ENCODE measurements at regions not wholly inside any gene's neighbourhood (a gene's known extent, or its start where the extent isn't known, plus 50 kb on each side); places are given as distances from the start of the nearest gene placed in this dataset.

- H3K4me2 ChIP-seq (ENCODE audit: low read depth, low read length, poor library complexity, severe bottlenecking), result no peak overlapping the region
- H3K9me2 ChIP-seq (replicated peaks; ENCODE audit: insufficient read depth, low read length), result no peaks in the 10 kb centered on the region
Observed at GRCh38 chr4:107094976-107095375, 58.9 kb upstream of the DKK2 start.

GRCh38 chr4:107094332-107094731, 58.2 kb upstream of the DKK2 start:
- H3K9ac ChIP-seq (ENCODE audit: low read length), result no peak overlapping the region
- no peaks in the 10 kb centered on the region for H3K9me2 ChIP-seq (replicated peaks; ENCODE audit: insufficient read depth, low read length)
- no peak overlapping the region for H2AFZ ChIP-seq (ENCODE audit: low read depth, low read length, severe bottlenecking)
- H3K36me3 ChIP-seq (ENCODE audit: low read length), result no peaks in the 10 kb centered on the region
- H3K79me2 ChIP-seq (ENCODE audit: insufficient read depth, low read length), result no peaks in the 10 kb centered on the region
- no peak overlapping the region for H3K4me3 ChIP-seq (ENCODE audit: insufficient read depth, low read length, poor library complexity, severe bottlenecking)
- H3K4me2 ChIP-seq (ENCODE audit: low read depth, low read length, poor library complexity, severe bottlenecking), result no peak overlapping the region
- no peak for TF ChIP-seq CTCF (IDR thresholded peaks at IDR 0.05; ENCODE audit: insufficient read depth, low read length, poor library complexity, severe bottlenecking)
- TF ChIP-seq EZH2phosphoT487 (conservative IDR thresholded peaks at IDR 0.05; ENCODE audit: low read length), result no peak
- no peaks in the 10 kb centered on the region for H3K27me3 ChIP-seq (ENCODE audit: low read length)
- no peaks in the 10 kb centered on the region for H3F3A ChIP-seq (ENCODE audit: insufficient read depth)
- H3K27ac ChIP-seq (ENCODE audit: low read depth, low read length), result no peak overlapping the region
- H3K9me3 ChIP-seq (ENCODE audit: insufficient read depth, low read length), result no peaks in the 10 kb centered on the region
- H4K20me1 ChIP-seq (ENCODE audit: low read depth, low read length), result no peaks in the 10 kb centered on the region

More at GRCh38 chr4:107094976-107095375, 58.9 kb upstream of the DKK2 start:
- no peaks in the 10 kb centered on the region for H3K9me3 ChIP-seq (ENCODE audit: insufficient read depth, low read length)
- no peaks in the 10 kb centered on the region for H4K20me1 ChIP-seq (ENCODE audit: low read depth, low read length)
- H3K27me3 ChIP-seq (ENCODE audit: low read length), result no peaks in the 10 kb centered on the region
- H3K36me3 ChIP-seq (ENCODE audit: low read length), result no peaks in the 10 kb centered on the region
- H3K27ac ChIP-seq (ENCODE audit: low read depth, low read length), result no peak overlapping the region
- H2AFZ ChIP-seq (ENCODE audit: low read depth, low read length, severe bottlenecking), result no peak overlapping the region
- no peaks in the 10 kb centered on the region for H3F3A ChIP-seq (ENCODE audit: insufficient read depth)
- no peak overlapping the region for H3K4me3 ChIP-seq (ENCODE audit: insufficient read depth, low read length, poor library complexity, severe bottlenecking)
- TF ChIP-seq CTCF (IDR thresholded peaks at IDR 0.05; ENCODE audit: insufficient read depth, low read length, poor library complexity, severe bottlenecking) (no peak), EZH2phosphoT487 (conservative IDR thresholded peaks at IDR 0.05; ENCODE audit: low read length) (no peak)
- H3K9ac ChIP-seq (ENCODE audit: low read length), result no peak overlapping the region
- no peaks in the 10 kb centered on the region for H3K79me2 ChIP-seq (ENCODE audit: insufficient read depth, low read length)

All from SU-DHL-6 (cell line).